Coronary artery (tissue), 2 donors: ENCODE measurements at regions not wholly inside any gene's neighbourhood (a gene's known extent, or its start where the extent isn't known, plus 50 kb on each side); places are given as distances from the start of the nearest gene placed in this dataset.
"Not testable (repeated sequence)": the region's sequence is repeated elsewhere in the genome, so short reads cannot be mapped to it uniquely, and the experiment has no call there.

ENCODE experiments used
- DNase-seq: peaks from one replicate; pipeline ENCODE4 v3.0.0-alpha.2; 2017; ENCODE audit warnings: low spot score
- H3K27ac ChIP-seq, 2 donors: fragments of 200-600 bp; sonication (generic); one replicate each; pipeline ENCODE4 v1.5.1; 2016 to 2019
- H3K4me3 ChIP-seq: fragments of 200-600 bp; sonication (generic); 2 replicates; pipeline ENCODE4 v1.5.1; 2016; ENCODE audit warnings: mild to moderate bottlenecking, moderate library complexity
- TF ChIP-seq, protein P1 (sequence below): fragments of 200-600 bp; sonication (generic); IDR thresholded peaks from one replicate; pipeline ENCODE4 v1.5.1; 2019; ENCODE audit warnings: antibody characterized with exemption

- DNase-seq: no peak
- no peak overlapping the region for H3K27ac ChIP-seq
- H3K4me3 ChIP-seq: no peak overlapping the region
- TF ChIP-seq, protein P1, sequence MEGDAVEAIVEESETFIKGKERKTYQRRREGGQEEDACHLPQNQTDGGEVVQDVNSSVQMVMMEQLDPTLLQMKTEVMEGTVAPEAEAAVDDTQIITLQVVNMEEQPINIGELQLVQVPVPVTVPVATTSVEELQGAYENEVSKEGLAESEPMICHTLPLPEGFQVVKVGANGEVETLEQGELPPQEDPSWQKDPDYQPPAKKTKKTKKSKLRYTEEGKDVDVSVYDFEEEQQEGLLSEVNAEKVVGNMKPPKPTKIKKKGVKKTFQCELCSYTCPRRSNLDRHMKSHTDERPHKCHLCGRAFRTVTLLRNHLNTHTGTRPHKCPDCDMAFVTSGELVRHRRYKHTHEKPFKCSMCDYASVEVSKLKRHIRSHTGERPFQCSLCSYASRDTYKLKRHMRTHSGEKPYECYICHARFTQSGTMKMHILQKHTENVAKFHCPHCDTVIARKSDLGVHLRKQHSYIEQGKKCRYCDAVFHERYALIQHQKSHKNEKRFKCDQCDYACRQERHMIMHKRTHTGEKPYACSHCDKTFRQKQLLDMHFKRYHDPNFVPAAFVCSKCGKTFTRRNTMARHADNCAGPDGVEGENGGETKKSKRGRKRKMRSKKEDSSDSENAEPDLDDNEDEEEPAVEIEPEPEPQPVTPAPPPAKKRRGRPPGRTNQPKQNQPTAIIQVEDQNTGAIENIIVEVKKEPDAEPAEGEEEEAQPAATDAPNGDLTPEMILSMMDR: no peak
Observed at GRCh38 chr3:102926618-102927017, 491.8 kb downstream of the ZPLD1 start.

DNA sequence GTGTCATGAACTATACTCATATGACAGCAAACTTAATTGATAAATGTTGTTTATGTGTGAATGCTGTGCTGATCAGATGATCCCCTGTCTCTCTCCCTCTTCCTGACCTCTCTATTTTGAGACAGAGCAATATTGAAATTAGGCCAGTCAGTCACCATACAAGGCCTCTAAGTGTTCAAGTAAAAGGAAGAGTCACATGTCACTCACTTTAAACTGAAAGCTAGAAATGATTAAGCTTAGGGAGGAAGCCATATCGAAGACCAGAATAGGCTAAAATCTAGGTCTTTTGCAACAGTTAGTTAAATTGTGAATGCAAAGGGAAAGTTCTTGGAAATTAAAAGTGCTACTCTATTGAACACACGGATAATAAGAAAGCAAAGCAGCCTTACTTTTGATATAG is 498.6 kb downstream of the ZPLD1 start:
- no peak for DNase-seq
- TF ChIP-seq, protein P1: no peak
- Histone ChIP-seq H3K4me3 (no peak overlapping the region), H3K27ac (no peak overlapping the region)

- Histone ChIP-seq H3K27ac (no peak overlapping the region), H3K4me3 (no peak overlapping the region)
- DNase-seq: no peak
- TF ChIP-seq, protein P1: no peak
Observed at GRCh38 chr3:102936511-102937045, 501.8 kb downstream of the ZPLD1 start.

GRCh38 chr3:102941786-102942185 is 507.0 kb downstream of the ZPLD1 start:
- DNase-seq: no peak
- TF ChIP-seq, protein P1: no peak
- Histone ChIP-seq H3K4me3 (no peak overlapping the region), H3K27ac (no peak overlapping the region)

DNA sequence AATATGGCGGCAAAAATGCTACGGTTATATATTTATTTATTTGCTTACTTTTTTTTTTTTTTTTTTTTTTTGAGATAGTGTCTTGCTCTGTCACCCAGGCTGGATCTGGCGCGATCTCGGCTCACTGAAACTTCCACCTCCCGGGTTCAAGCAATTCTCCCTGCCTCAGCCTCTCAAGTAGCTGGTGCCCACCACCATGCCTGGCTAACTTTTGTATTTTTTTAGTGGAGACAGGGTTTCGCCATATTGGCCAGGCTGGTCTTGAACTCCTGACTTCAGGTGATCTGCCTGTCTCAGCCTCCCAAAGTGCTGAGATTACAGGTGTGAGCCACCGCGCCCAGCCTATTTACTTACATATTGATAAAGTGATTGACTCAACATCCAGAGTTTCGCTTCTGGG is 511.6 kb downstream of the ZPLD1 start:
- H3K27ac ChIP-seq, DNase-seq, H3K4me3 ChIP-seq: not testable (repeated sequence)

GRCh38 chr3:102972350-102972749 is 537.5 kb downstream of the ZPLD1 start:
- H3K27ac ChIP-seq: no peak overlapping the region
- TF ChIP-seq, protein P1: no peak
- no peak for DNase-seq
- H3K4me3 ChIP-seq: no peak overlapping the region

DNA sequence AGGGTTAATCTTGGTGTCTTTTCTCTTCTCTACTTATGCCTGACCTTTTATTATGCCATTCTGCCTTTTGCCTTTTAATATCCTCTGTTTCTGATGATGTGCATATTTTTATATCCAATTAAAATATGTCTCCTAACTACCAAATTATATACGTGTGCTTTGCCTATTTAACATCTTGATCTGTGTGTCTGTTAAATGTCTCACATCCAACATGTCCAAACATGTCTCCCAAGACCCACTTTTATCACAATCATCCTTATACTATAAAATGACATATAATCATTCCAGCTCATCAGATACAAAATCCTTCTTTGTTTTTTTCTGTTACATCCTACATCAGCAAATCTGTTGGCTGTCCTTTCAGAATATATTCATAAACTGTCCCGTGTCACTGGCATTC is 539.5 kb downstream of the ZPLD1 start:
- Histone ChIP-seq H3K4me3 (no peak overlapping the region), H3K27ac (no peak overlapping the region)
- TF ChIP-seq, protein P1: no peak
- no peak for DNase-seq

DNA sequence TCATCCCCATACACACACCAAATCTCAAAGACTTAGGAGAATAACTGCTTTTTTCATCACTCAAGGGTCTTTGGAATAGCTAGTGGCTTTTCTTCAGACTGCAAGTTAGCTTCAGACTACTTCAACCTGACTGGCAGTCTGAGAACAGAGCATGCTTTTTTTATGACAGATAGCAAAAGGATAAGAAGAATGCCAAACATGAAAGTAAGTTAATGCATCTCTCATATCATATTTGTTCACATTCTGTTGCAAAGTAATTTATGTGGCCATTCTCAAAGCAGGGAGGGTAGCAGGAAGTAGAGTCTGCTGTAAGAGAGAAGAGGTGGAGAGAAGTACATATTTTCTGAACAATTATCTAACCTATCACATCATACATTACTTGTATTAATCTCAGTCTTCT is 544.4 kb downstream of the ZPLD1 start:
- TF ChIP-seq, protein P1: no peak
- Histone ChIP-seq H3K27ac (no peak overlapping the region), H3K4me3 (no peak overlapping the region)
- no peak for DNase-seq
